C4-2B (cell line): ENCODE measurements at regions not wholly inside any gene's neighbourhood (a gene's known extent, or its start where the extent isn't known, plus 50 kb on each side); places are given as distances from the start of the nearest gene placed in this dataset.

Experiments used
- ZFX ChIP-seq: fragments of 450-650 bp; IDR thresholded peaks from 2 replicates; pipeline ENCODE4 v1.6.1; 2017
- TF ChIP-seq, protein P1 (sequence below): fragments of 450-650 bp; conservative IDR thresholded peaks from 2 replicates; pipeline ENCODE4 v1.5.1; 2017; ENCODE audit warnings: mild to moderate bottlenecking

DNA sequence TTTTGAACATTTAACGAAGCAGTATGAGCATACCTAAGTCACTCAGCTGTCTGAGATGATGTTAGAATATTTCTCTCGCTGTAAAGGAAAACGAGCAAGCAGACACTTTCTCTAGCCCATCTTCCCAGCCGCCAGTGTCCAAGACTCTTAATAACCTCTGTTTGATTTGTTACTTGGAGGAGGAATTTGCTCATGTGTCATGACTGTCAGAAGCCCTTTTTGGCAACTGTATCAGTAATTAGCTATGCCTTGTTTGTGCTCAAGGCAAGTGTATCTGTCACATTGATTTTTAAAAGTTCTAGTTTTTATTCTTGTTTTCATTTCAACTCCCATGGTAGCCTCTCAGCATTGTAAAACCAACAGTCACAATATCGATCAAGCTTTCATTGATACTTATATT lies 828.4 kb upstream of the SLC10A2 start:
- TF ChIP-seq, protein P1, sequence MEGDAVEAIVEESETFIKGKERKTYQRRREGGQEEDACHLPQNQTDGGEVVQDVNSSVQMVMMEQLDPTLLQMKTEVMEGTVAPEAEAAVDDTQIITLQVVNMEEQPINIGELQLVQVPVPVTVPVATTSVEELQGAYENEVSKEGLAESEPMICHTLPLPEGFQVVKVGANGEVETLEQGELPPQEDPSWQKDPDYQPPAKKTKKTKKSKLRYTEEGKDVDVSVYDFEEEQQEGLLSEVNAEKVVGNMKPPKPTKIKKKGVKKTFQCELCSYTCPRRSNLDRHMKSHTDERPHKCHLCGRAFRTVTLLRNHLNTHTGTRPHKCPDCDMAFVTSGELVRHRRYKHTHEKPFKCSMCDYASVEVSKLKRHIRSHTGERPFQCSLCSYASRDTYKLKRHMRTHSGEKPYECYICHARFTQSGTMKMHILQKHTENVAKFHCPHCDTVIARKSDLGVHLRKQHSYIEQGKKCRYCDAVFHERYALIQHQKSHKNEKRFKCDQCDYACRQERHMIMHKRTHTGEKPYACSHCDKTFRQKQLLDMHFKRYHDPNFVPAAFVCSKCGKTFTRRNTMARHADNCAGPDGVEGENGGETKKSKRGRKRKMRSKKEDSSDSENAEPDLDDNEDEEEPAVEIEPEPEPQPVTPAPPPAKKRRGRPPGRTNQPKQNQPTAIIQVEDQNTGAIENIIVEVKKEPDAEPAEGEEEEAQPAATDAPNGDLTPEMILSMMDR, result no peak
- TF ChIP-seq ZFX, result no peak
